SK-N-SH (cell line): ENCODE measurements at regions not wholly inside any gene's neighbourhood (a gene's known extent, or its start where the extent isn't known, plus 50 kb on each side); places are given as distances from the start of the nearest gene placed in this dataset.

ENCODE experiments used
- CTCF ChIA-PET: fragments of 300-600, 350-600 bp; formaldehyde crosslinking; extraction: SDS; loops from one replicate; lab custom pipeline; 2021; lab: Yijun Ruan, JAX
- POLR2A ChIA-PET: fragments of 350-600 bp; sonication (Branson Sonifier 250); formaldehyde crosslinking; extraction: SDS; loops from one replicate; lab custom pipeline; 2020; ENCODE audit warnings: antibody characterized with exemption, inconsistent platforms; lab: Yijun Ruan, JAX
- DNase-seq: peaks from one replicate; pipeline ENCODE4 v3.0.0; 2012
- H2AFZ ChIP-seq: fragments of 200-600 bp; sonication (generic); 2 replicates; pipeline ENCODE4 v1.8.1; 2016; ENCODE audit warnings: antibody characterized with exemption, mild to moderate bottlenecking, low read depth
- H3F3A ChIP-seq: fragments of 200-600 bp; sonication (generic); replicated peaks from 2 replicates; pipeline ENCODE3; 2016; ENCODE audit warnings: antibody characterized with exemption, mild to moderate bottlenecking; ENCODE audit not compliant: insufficient read depth
- H3K27ac ChIP-seq, 2 experiments: fragments of 200-500 bp in 1 of 2; fragments of 200-600 bp in 1 of 2; sonication (Bioruptor generic) in 1 of 2; sonication (generic), shearing (Covaris generic) in 1 of 2; 2 replicates each; pipeline versions ENCODE4 v1.5.1 to v1.6.1; 2014 to 2016; ENCODE audit warnings: low read depth in 2 of 2, inconsistent platforms in 1 of 2, low read length in 1 of 2, mild to moderate bottlenecking in 1 of 2, mixed read lengths in 1 of 2
- H3K27me3 ChIP-seq: fragments of 200-600 bp; sonication (generic), shearing (Covaris generic); 2 replicates; pipeline ENCODE4 v1.6.1; 2016; ENCODE audit warnings: mixed run types; ENCODE audit not compliant: insufficient read depth
- H3K36me3 ChIP-seq, 2 experiments: fragments of 200-500 bp in 1 of 2; fragments of 200-600 bp in 1 of 2; sonication (Bioruptor generic) in 1 of 2; sonication (generic) in 1 of 2; replicated peaks in 1 of 2; 2 replicates each; pipeline versions ENCODE3 to v1.5.1; 2014 to 2016; ENCODE audit warnings: low read length in 1 of 2, mild to moderate bottlenecking in 1 of 2; ENCODE audit not compliant: insufficient read depth in 2 of 2, control insufficient read depth in 1 of 2
- H3K4me1 ChIP-seq, 2 experiments: fragments of 200-500 bp in 1 of 2; fragments of 200-600 bp in 1 of 2; sonication (Bioruptor generic) in 1 of 2; sonication (generic), shearing (Covaris generic) in 1 of 2; 2 replicates each; pipeline versions ENCODE4 v1.5.1 to v1.6.1; 2014 to 2016; ENCODE audit warnings: low read depth in 1 of 2, low read length in 1 of 2, mixed run types in 1 of 2; ENCODE audit not compliant: insufficient read depth in 2 of 2, control insufficient read depth in 1 of 2
- H3K4me2 ChIP-seq: fragments of 200-600 bp; sonication (generic), shearing (Covaris generic); 2 replicates; pipeline ENCODE4 v1.6.1; 2017; ENCODE audit warnings: mixed run types
- H3K4me3 ChIP-seq, 2 experiments: fragments of 200-500 bp in 1 of 2; fragments of 200-600 bp in 1 of 2; sonication (Bioruptor generic) in 1 of 2; sonication (generic), shearing (Covaris generic) in 1 of 2; 2 replicates each; pipeline versions ENCODE4 v1.5.1 to v1.8.1; 2014 to 2016; ENCODE audit warnings: low read depth in 2 of 2, inconsistent platforms in 1 of 2, low read length in 1 of 2, mild to moderate bottlenecking in 1 of 2, mixed read lengths in 1 of 2, moderate library complexity in 1 of 2
- H3K79me2 ChIP-seq: fragments of 200-600 bp; sonication (generic); 2 replicates; pipeline ENCODE4 v1.8.1; 2017; ENCODE audit warnings: mild to moderate bottlenecking; ENCODE audit not compliant: insufficient read depth
- H3K9ac ChIP-seq: fragments of 200-600 bp; sonication (generic); 2 replicates; pipeline ENCODE4 v1.6.1; 2017; ENCODE audit warnings: mixed run types
- H3K9me2 ChIP-seq: fragments of 200-600 bp; sonication (generic); 2 replicates; pipeline ENCODE4 v1.6.1; 2017; ENCODE audit warnings: mixed run types
- H3K9me3 ChIP-seq: fragments of 200-600 bp; sonication (generic); 2 replicates; pipeline ENCODE4 v1.6.1; 2017; ENCODE audit warnings: mixed run types, mild to moderate bottlenecking, moderate library complexity
- H4K20me1 ChIP-seq: fragments of 200-600 bp; sonication (generic); 2 replicates; pipeline ENCODE4 v1.6.1; 2017; ENCODE audit warnings: mild to moderate bottlenecking, mixed run types; ENCODE audit not compliant: insufficient read depth
- EP300 ChIP-seq, 2 experiments: IDR thresholded peaks; 2 replicates each; pipeline versions ENCODE4 v1.4.0 to v1.6.1; 2012; ENCODE audit warnings: borderline replicate concordance in 1 of 2, low read depth in 1 of 2, low read length in 1 of 2
- EZH2phosphoT487 ChIP-seq: fragments of 200-600 bp; sonication (generic); IDR thresholded peaks from 2 replicates; pipeline ENCODE4 v1.6.1; 2017; ENCODE audit warnings: low read depth, mixed run types, mild to moderate bottlenecking, antibody characterized with exemption, moderate library complexity, borderline replicate concordance
- FOSL2 ChIP-seq: IDR thresholded peaks from 2 replicates; pipeline ENCODE4 v1.4.0; 2012; ENCODE audit warnings: low read depth, mild to moderate bottlenecking, moderate library complexity, borderline replicate concordance
- FOXJ3 ChIP-seq: sonication (generic); formaldehyde crosslinking; IDR thresholded peaks from 2 replicates; pipeline ENCODE4 v1.5.1; 2020; ENCODE audit warnings: mild to moderate bottlenecking, missing genetic modification reagents
- GABPA ChIP-seq: IDR thresholded peaks from 2 replicates; pipeline ENCODE4 v1.4.0; 2012; ENCODE audit warnings: low read depth, mild to moderate bottlenecking
- JUND ChIP-seq: IDR thresholded peaks from 2 replicates; pipeline ENCODE4 v1.4.0; 2012
- MXI1 ChIP-seq: IDR thresholded peaks from 2 replicates; pipeline ENCODE4 v1.6.1; 2012; ENCODE audit warnings: mild to moderate bottlenecking, low read depth, low read length, improper control_type of control experiment
- NFIC ChIP-seq: IDR thresholded peaks from 2 replicates; pipeline ENCODE4 v1.4.0; 2012; ENCODE audit warnings: borderline replicate concordance
- POLR2AphosphoS5 ChIP-seq: IDR thresholded peaks from 2 replicates; pipeline ENCODE4 v1.6.1; 2012; ENCODE audit warnings: low read depth, low read length
- REST ChIP-seq: IDR thresholded peaks from 2 replicates; pipeline ENCODE4 v1.6.1; 2012; ENCODE audit warnings: mild to moderate bottlenecking, low read depth, low read length, moderate library complexity
- RFX5 ChIP-seq: IDR thresholded peaks from 2 replicates; pipeline ENCODE4 v1.6.1; 2012; ENCODE audit warnings: mild to moderate bottlenecking, improper control_type of control experiment, low read length
- RXRA ChIP-seq: IDR thresholded peaks from 2 replicates; pipeline ENCODE4 v1.4.0; 2012; ENCODE audit warnings: low read depth, mild to moderate bottlenecking, borderline replicate concordance
- TCF12 ChIP-seq: IDR thresholded peaks from 2 replicates; pipeline ENCODE4 v1.4.0; 2012
- USF1 ChIP-seq: IDR thresholded peaks from 2 replicates; pipeline ENCODE4 v1.4.0; 2012; ENCODE audit warnings: low read depth, borderline replicate concordance
- WGBS: methylation state at CpG from one replicate; pipeline ENCODE4 v1.1.6; 2017; ENCODE audit warnings: low lambda C conversion rate; 5-methylcytosine and 5-hydroxymethylcytosine counted together
- TF ChIP-seq, protein P1 (sequence below): IDR thresholded peaks from 2 replicates; pipeline ENCODE4 v1.4.0; 2012; ENCODE audit warnings: low read depth

- Histone ChIP-seq H4K20me1 (no peaks in the 10 kb centered on the region), H3K4me2 (peak overlapping the region; percentile 43), H3K9me3 (no peaks in the 10 kb centered on the region), H2AFZ (peak overlapping the region; percentile 22; the same call in 1 of the 2 replicates), H3K9me2 (no peaks in the 10 kb centered on the region), H3K36me3 (no peaks in the 10 kb centered on the region), H3K4me3 (peak overlapping the region in 1 of 2 experiments; percentile 40; a peak in 1 of 4 replicates), H3K9ac (peak overlapping the region; percentile 12; the same call in 1 of the 2 replicates), H3K79me2 (0 out of 2 replicates have a peak, but pooled peaks cover 4% of the 10 kb centered on the region), H3K27me3 (no peaks in the 10 kb centered on the region), H3K27ac (peak overlapping the region in 1 of 2 experiments; percentile 98; a peak in 2 of 4 replicates), H3F3A (peaks cover 42% of the 10 kb centered on the region)
- 42% methylated on average over 8 of the region's 8 CpGs for WGBS
- ChIA-PET CTCF (no interaction called here), POLR2A (no interaction called here)
- DNase-seq: no peak
- TF ChIP-seq, protein P1, sequence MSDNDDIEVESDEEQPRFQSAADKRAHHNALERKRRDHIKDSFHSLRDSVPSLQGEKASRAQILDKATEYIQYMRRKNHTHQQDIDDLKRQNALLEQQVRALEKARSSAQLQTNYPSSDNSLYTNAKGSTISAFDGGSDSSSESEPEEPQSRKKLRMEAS: peak; percentile 47; the same call in 1 of the 2 replicates
- TF ChIP-seq RFX5: no peak
- TF ChIP-seq, all 33 proteins: peak for 1
- peaks cover 0 to 32% of the 10 kb centered on the region in 2 experiments; a peak in 3 of 4 replicates for H3K4me1 ChIP-seq
Measured at GRCh38 chr16:86668136-86668910, 90.0 kb downstream of the FOXL1 start.

DNA sequence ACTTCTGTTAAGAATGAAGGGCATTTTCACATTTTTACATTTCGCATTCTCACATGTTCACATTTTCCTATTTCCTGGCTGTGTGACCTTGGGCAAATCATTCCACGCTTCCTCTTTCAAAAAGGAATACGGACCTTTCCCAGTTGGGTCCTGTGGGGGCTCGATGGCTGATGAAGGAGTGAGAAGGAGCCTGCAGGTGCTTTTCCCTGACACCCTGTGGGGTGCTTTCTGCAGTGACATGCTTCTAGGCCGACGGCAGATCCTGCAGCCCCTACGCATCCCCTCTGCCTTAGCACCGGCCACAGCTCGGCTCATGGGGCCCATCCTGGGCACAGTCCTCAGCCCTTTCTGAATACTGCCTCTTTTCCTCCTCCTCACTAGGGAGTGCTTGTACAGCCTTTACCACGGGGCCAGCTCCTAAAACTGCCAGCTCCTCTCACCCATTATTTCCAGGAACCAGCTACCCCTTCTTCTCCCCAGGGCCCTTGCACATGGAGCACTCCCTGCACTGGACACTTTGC lies 91.0 kb downstream of the FOXL1 start:
- 0 out of 2 replicates have a peak overlapping the region, but pooled peaks have one; percentile 43 for H3K4me2 ChIP-seq
- CTCF ChIA-PET: no interaction called here

More for the DNA sequence above, 91.0 kb downstream of the FOXL1 start:
- H3K9ac ChIP-seq: no peak overlapping the region
- no peak for TF ChIP-seq GABPA
- TF ChIP-seq TCF12: no peak
- no peak for TF ChIP-seq MXI1
- no peak for TF ChIP-seq RXRA
- TF ChIP-seq USF1: no peak
- no peak for TF ChIP-seq FOXJ3
- TF ChIP-seq POLR2AphosphoS5: no peak
- TF ChIP-seq FOSL2: no peak
- TF ChIP-seq EP300 (IDR thresholded peaks at IDR 0.05; ENCODE audit: borderline replicate concordance in 1 of 2, low read depth in 1 of 2, low read length in 1 of 2): no peak
- TF ChIP-seq NFIC: no peak
- TF ChIP-seq REST: no peak
- TF ChIP-seq, protein P1: no peak
- no peak for TF ChIP-seq EZH2phosphoT487
- TF ChIP-seq JUND: no peak
- peaks cover 32% of the 10 kb centered on the region for H3F3A ChIP-seq
- H3K36me3 ChIP-seq: no peaks in the 10 kb centered on the region
- POLR2A ChIA-PET: no interaction called here
- no peak overlapping the region for H3K4me3 ChIP-seq
- H3K9me2 ChIP-seq: no peaks in the 10 kb centered on the region
- DNase-seq: no peak
- no peaks in the 10 kb centered on the region for H3K9me3 ChIP-seq
- 0 out of 2 replicates have a peak, but pooled peaks cover 4% of the 10 kb centered on the region for H3K79me2 ChIP-seq
- no peak overlapping the region for H2AFZ ChIP-seq
- no peaks in the 10 kb centered on the region for H4K20me1 ChIP-seq
- H3K4me1 ChIP-seq: peaks cover 0 to 23% of the 10 kb centered on the region in 2 experiments; a peak in 3 of 4 replicates
- H3K27me3 ChIP-seq: no peaks in the 10 kb centered on the region
- H3K27ac ChIP-seq: no peak overlapping the region
- WGBS: 82% methylated on average over 10 of the region's 10 CpGs
